GM23338 (cell line): ENCODE measurements at regions not wholly inside any gene's neighbourhood (a gene's known extent, or its start where the extent isn't known, plus 50 kb on each side); places are given as distances from the start of the nearest gene placed in this dataset.

Source experiments
- NANOG ChIP-seq: IDR thresholded peaks from 2 replicates; pipeline ENCODE4 v1.6.1; 2016; ENCODE audit warnings: antibody characterized with exemption, borderline replicate concordance
- POLR2AphosphoS5 ChIP-seq: IDR thresholded peaks from 2 replicates; pipeline ENCODE4 v1.6.1; 2016; ENCODE audit warnings: antibody characterized with exemption, low read depth
- TF ChIP-seq, protein P1 (sequence below): IDR thresholded peaks from one replicate; pipeline ENCODE4 v1.6.1; 2018; ENCODE audit warnings: antibody characterized with exemption; ENCODE audit not compliant: unreplicated experiment
- TF ChIP-seq, protein P2 (sequence below), 2 experiments: fragments of 200-600 bp in 1 of 2; sonication (generic) in 1 of 2; conservative IDR thresholded peaks; 2 replicates each; pipeline versions ENCODE4 v1.5.1 to v1.6.1; 2016 to 2017; ENCODE audit warnings: antibody characterized with exemption in 2 of 2, low read depth in 2 of 2, mild to moderate bottlenecking in 2 of 2, moderate library complexity in 1 of 2

DNA sequence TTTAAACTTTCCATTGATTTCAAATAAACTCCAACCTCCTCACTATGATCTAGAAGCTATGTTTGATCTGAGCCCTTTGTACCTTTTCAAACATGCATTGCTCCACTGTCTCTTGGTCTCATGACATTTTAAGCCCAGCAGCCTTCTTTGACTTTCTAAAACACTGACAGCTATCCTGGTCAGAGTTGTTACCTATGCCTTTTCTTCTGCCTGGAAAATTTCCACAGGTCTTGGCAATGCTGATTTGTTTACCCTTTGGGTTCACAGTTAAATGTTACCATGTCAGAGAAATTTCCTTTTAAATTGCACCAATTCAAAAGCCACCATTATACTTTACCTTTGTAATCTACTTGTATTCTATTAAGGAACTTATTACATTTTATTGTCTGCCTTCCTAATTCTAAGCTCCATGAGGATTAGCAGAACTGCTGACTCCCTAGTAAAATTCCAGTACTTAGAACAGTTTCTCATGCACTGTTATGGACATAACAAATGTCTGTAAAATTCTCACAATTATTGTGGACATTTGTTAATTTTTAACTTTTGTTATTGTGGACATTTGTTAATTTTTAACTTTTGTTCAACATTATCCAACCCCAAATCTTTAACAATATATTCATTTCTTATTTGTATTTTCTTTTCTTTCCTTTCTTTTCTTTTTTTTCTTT lies 1064.4 kb downstream of the NCAM2 start:
- TF ChIP-seq, protein P1, sequence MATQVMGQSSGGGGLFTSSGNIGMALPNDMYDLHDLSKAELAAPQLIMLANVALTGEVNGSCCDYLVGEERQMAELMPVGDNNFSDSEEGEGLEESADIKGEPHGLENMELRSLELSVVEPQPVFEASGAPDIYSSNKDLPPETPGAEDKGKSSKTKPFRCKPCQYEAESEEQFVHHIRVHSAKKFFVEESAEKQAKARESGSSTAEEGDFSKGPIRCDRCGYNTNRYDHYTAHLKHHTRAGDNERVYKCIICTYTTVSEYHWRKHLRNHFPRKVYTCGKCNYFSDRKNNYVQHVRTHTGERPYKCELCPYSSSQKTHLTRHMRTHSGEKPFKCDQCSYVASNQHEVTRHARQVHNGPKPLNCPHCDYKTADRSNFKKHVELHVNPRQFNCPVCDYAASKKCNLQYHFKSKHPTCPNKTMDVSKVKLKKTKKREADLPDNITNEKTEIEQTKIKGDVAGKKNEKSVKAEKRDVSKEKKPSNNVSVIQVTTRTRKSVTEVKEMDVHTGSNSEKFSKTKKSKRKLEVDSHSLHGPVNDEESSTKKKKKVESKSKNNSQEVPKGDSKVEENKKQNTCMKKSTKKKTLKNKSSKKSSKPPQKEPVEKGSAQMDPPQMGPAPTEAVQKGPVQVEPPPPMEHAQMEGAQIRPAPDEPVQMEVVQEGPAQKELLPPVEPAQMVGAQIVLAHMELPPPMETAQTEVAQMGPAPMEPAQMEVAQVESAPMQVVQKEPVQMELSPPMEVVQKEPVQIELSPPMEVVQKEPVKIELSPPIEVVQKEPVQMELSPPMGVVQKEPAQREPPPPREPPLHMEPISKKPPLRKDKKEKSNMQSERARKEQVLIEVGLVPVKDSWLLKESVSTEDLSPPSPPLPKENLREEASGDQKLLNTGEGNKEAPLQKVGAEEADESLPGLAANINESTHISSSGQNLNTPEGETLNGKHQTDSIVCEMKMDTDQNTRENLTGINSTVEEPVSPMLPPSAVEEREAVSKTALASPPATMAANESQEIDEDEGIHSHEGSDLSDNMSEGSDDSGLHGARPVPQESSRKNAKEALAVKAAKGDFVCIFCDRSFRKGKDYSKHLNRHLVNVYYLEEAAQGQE = no peak
- TF ChIP-seq, protein P2, sequence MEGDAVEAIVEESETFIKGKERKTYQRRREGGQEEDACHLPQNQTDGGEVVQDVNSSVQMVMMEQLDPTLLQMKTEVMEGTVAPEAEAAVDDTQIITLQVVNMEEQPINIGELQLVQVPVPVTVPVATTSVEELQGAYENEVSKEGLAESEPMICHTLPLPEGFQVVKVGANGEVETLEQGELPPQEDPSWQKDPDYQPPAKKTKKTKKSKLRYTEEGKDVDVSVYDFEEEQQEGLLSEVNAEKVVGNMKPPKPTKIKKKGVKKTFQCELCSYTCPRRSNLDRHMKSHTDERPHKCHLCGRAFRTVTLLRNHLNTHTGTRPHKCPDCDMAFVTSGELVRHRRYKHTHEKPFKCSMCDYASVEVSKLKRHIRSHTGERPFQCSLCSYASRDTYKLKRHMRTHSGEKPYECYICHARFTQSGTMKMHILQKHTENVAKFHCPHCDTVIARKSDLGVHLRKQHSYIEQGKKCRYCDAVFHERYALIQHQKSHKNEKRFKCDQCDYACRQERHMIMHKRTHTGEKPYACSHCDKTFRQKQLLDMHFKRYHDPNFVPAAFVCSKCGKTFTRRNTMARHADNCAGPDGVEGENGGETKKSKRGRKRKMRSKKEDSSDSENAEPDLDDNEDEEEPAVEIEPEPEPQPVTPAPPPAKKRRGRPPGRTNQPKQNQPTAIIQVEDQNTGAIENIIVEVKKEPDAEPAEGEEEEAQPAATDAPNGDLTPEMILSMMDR (conservative IDR thresholded peaks at IDR 0.05; ENCODE audit: low read depth in 2 of 2) = no peak
- no peak for TF ChIP-seq NANOG
- TF ChIP-seq POLR2AphosphoS5 = no peak
